Left renal cortex interstitium (tissue), 4 donors: ENCODE measurements at regions not wholly inside any gene's neighbourhood (a gene's known extent, or its start where the extent isn't known, plus 50 kb on each side); places are given as distances from the start of the nearest gene placed in this dataset.
"Not testable (repeated sequence)": the region's sequence is repeated elsewhere in the genome, so short reads cannot be mapped to it uniquely, and the experiment has no call there.

ENCODE experiments used
- DNase-seq, 4 donors: peaks; one replicate each; pipeline ENCODE4 v3.0.0-alpha.2; 2013; ENCODE audit warnings: low read depth in 4 of 4, low spot score in 2 of 4, missing footprints in 1 of 4

DNA sequence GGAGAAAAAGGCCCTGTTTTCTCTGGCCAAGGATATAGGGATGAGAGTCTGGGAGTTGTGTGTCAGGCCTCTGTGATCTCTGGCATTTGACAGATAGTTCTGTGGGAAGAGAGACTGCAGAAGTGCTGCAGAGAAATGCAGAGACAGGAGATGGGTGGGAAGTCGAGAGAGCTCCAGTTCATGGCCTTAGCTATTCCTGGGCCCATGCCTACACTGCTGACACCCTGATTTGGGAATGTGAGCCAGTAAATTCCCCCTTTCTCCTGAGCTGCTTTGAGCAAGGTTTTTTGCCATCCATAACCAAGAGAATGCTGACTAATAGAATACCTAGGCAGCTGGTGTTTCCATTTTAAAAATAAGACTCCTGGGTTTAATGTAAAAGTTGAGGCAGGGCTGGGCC lies 59.3 kb downstream of the EBLN2 start:
- no peak for DNase-seq

- no peak for DNase-seq
Observed at GRCh38 chr3:73121669-73122331, 60.3 kb downstream of the EBLN2 start.

DNA sequence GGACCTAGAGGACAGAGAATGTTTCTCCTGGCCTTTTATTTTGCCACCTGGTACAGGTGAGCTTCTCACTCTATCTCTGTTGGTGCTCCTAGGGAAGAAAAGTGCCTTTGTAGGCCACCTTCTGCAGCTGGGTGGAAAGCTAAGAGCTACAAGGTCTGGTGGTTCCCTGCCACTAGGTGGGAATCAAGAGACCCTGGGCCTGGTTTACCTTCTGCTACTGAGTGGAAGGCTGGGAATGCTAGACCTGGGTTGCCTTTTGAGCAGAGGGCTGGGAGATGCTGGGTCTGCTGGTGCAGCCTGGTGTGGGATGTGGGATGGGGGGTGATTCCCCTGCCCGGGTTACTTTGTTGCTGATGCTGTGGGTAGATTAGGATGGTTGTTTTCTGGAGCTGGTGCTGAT lies 72.6 kb downstream of the EBLN2 start:
- no peak for DNase-seq

DNA sequence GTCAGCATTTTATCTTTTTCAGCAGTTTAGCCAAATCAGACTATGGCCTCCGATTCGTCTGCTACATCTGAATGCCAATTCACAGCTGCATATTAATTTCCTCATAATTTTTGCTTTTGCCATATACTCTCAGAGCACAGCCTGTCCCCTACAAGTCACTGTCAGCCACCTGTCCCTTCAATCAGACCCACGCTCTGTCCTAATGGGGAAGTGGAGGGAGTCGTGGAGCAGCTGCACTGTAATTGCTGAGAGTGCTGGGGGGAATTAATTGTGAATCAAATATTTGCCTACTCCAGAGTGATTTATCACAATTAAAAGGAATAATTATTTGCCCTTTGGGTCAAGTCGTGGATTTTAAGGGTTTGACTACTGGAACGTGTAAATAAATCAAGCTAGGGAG lies 75.5 kb downstream of the EBLN2 start:
- no peak for DNase-seq

- no peak for DNase-seq
Observed at GRCh38 chr3:73137736-73138403, 76.4 kb downstream of the EBLN2 start.

DNA sequence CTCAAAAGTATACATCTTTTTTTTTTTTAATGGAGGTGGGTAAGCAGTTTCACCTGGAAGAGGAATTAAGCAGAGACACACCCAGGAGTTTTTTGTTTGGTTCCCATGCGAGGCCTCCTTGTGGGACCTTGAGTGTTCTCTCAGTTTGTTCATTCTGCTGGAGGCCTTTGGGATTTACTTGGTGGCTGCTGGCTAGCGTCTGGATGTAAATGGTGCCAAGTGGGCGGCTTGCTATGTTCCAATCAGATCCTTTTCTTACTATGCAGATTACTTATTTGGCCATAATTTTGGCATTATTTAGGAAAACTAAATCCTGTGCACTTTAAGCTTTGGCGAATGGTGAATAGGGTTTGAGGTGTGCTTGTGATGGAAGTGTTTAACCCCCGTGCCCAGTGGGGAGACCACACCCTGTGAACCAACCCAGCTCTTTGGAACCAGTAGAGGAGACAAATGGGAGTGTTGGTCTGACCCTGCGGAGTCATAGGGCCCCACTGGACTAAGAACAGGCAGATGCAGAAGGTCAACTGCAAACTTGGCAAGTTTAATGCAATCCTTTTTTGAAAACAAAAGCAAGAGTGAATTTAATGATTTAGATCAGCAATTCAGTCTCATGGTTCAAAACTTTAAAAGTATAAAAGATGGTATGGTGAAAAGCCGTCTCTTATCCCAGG lies 79.4 kb downstream of the EBLN2 start:
- no peak for DNase-seq

GRCh38 chr3:73141525-73141924 lies 80.1 kb downstream of the EBLN2 start:
- DNase-seq, result no peak

DNA sequence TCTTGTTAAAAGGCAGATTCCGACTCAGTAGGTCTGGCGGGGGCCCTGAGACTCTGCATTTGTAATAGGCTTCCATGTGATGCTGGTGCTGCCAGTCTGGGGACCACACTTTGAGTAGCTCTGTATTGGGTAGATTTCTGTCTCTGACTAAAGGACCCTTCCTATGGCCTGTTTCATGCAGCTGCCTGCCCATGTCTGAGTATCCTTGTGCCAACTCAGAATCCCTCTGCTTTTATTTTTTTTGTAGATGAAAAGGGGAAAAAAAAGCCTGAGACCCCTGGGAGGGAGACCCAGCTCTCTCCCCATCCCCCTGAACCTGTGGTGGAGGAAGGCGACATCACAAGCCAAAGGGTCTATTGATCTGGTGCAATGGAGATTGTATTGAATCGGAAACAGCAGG lies 81.9 kb downstream of the EBLN2 start:
- DNase-seq, result no peak

DNA sequence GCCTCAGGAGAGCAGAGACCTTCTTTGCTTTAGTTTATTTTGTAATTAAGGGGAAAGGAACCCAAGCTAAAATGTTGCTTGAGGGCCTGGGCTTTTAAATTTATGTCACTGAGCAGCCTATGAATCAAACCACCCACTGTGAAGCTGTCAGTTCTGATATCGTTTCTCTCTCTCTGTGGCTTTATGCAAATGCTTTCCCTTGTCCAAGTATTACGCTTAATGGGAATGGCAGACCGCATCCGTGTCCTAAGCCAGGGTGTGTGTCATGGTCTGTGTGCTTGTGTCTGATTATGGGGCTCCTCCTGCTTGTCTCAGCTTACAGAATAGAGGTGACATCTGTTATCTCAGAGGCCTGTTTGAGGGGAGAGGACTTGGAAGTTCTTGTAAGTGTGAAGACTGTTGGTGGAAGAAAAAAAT lies 82.4 kb downstream of the EBLN2 start:
- DNase-seq, result no peak

DNA sequence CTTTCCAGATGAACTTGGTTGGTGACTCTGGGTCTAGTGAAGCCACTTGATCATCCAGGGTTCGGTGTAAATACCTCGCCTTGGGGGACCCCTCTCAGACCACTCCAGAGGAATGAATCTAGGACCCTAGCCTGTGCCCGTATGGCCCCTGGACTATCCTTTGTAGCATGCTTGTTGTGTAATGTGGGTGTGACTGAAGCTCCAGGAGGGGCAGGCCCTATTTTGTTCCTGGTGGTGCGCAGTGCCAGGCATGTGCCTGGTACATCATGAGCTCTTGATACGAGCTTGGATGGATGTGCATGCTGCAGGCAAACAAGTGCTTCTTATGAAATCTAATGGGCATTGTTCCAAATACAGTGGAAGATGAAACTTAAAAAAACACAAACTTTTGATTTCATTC lies 82.8 kb downstream of the EBLN2 start:
- no peak for DNase-seq

- DNase-seq, result no peak
Observed at GRCh38 chr3:73144828-73145227, 83.4 kb downstream of the EBLN2 start.

DNA sequence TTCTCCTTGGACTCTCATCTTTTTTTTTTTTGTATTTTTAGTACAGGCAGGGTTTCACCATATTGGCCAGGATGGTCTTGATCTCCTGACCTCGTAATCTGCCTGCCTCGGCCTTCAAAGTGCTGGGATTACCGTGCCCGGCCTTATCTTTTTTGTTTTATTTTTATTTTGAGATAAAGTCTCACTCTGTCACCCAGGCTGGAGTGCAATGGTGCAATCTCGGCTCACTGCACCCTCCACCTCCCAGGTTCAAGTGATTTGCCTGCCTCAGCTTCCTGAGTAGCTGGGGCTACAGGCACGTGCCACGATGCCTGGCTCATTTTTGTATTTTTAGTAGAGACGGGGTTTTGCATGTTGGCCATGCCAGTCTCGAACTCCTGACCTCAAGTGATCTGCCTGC lies 86.0 kb downstream of the EBLN2 start:
- DNase-seq, result not testable (repeated sequence)

DNA sequence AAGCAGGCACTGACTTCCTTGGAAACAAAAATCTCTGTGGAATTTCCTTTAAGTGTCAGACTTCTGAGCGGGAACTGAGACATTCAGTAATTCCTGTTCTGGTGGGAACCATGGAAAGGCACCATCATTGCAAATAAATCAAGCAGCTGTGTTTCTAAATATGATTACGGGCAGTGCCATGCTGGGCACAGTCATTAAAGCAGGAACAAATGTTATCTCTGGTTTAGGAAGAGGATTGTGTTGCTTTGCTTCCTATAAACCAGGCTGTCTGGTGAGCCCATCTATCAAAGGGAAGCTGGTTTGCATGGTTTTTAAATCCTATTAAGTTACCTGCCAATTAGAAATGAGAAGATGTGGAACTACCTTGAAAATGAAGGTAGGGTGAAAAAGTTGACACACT lies 86.7 kb downstream of the EBLN2 start:
- DNase-seq, result no peak

GRCh38 chr3:73148682-73149081 lies 87.2 kb downstream of the EBLN2 start:
- no peak for DNase-seq

GRCh38 chr3:73150369-73151130 lies 89.1 kb downstream of the EBLN2 start:
- DNase-seq, result no peak

- not testable (repeated sequence) for DNase-seq
Observed at GRCh38 chr3:73152571-73152970, 91.1 kb downstream of the EBLN2 start.

DNA sequence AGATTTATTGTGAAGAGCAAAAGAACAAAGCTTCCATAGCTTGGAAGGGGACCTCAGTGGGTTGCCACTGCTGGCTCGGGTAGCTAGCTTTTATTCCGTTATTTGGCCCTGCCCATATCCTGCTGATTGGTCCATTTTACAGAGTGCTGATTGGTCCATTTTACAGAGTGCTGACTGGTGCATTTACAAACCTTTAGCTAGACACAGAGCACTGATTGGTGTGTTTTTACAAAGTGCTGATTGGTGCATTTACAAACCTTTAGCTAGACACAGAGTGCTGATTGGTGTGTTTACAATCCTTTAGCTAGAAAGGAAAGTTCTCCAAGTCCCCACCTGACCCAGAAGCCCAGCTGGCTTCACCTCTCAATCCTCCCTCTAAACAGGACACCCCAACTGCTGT lies 91.6 kb downstream of the EBLN2 start:
- DNase-seq, result not testable (repeated sequence)

DNA sequence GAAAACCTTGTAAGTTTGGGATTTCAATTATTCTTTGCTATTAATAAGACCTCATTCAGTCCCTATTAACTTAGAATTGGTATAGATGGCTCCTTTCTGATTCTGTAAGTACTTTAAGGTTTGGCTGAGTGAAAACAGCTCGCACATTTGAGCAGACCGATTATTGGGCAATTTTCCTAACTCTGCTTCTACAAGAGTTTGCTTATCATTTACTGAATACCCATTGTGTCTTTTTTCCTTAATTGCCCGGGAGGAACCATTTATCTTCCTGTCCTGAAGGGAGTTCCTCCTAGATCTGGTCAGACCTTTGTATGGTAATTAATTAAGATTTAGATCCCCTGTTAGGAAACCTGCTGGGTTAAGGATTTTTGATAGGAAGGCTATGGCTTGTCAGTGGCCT lies 92.8 kb downstream of the EBLN2 start:
- DNase-seq, result not testable (repeated sequence)

GRCh38 chr3:73155441-73155840 lies 94.0 kb downstream of the EBLN2 start:
- not testable (repeated sequence) for DNase-seq

- no peak for DNase-seq
Observed at GRCh38 chr3:73164622-73165021, 103.2 kb downstream of the EBLN2 start.

GRCh38 chr3:73175698-73176097 lies 114.2 kb downstream of the EBLN2 start:
- DNase-seq, result no peak
